ENCODE measurements at regions not wholly inside any gene's neighbourhood (a gene's known extent, or its start where the extent isn't known, plus 50 kb on each side); places are given as distances from the start of the nearest gene placed in this dataset.

DNA sequence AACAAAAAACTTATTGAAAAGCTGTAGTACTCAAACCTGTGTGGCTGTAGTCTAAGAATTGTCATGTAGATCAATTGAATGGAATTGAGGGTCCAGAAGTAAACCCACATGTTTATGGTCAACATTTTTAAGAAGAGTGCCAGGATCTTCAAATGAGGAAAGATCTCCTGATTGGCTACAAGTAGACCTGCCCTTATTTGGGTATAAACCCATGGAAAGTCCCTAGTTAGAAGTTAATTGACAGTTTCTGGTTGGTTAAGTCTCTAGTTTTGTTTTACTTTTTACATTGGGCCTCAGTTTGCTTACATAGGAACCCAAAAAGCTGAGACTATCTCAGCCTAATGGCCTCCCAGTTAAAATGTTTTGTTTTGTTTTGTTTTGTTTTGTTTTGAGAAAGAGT is 91.9 kb upstream of the RESF1 start:
- Histone ChIP-seq H3K4me1 (ENCODE audit: control insufficient read depth, insufficient read depth, low read length) (no peaks in the 10 kb centered on the region), H3K36me3 (ENCODE audit: control insufficient read depth, insufficient read depth, low read length) (no peaks in the 10 kb centered on the region), H3K27ac (ENCODE audit: low read depth, low read length) (no peak overlapping the region), H3K9ac (ENCODE audit: extremely low read depth, low read length, poor library complexity, severe bottlenecking) (no peak overlapping the region), H3K9me3 (ENCODE audit: control insufficient read depth, low read length) (peaks cover 17% of the 10 kb centered on the region), H3K4me3 (ENCODE audit: low read length) (no peak overlapping the region), H3K27me3 (ENCODE audit: control insufficient read depth, insufficient read depth, low read length, poor library complexity, severe bottlenecking) (no peaks in the 10 kb centered on the region)
- Mint-ChIP-seq H3K36me3 (ENCODE audit: low read depth) (peaks cover 10% of the 10 kb centered on the region), H3K27me3 (ENCODE audit: insufficient read depth) (no peaks in the 10 kb centered on the region), H3K27ac (no peak overlapping the region), H3K4me3 (no peak overlapping the region), H3K9me3 (peaks cover 47% of the 10 kb centered on the region), H3K4me1 (peaks cover 14% of the 10 kb centered on the region)
- TF ChIP-seq, protein P1, sequence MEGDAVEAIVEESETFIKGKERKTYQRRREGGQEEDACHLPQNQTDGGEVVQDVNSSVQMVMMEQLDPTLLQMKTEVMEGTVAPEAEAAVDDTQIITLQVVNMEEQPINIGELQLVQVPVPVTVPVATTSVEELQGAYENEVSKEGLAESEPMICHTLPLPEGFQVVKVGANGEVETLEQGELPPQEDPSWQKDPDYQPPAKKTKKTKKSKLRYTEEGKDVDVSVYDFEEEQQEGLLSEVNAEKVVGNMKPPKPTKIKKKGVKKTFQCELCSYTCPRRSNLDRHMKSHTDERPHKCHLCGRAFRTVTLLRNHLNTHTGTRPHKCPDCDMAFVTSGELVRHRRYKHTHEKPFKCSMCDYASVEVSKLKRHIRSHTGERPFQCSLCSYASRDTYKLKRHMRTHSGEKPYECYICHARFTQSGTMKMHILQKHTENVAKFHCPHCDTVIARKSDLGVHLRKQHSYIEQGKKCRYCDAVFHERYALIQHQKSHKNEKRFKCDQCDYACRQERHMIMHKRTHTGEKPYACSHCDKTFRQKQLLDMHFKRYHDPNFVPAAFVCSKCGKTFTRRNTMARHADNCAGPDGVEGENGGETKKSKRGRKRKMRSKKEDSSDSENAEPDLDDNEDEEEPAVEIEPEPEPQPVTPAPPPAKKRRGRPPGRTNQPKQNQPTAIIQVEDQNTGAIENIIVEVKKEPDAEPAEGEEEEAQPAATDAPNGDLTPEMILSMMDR (conservative IDR thresholded peaks at IDR 0.05): no peak
- DNase-seq: no peak

DNA sequence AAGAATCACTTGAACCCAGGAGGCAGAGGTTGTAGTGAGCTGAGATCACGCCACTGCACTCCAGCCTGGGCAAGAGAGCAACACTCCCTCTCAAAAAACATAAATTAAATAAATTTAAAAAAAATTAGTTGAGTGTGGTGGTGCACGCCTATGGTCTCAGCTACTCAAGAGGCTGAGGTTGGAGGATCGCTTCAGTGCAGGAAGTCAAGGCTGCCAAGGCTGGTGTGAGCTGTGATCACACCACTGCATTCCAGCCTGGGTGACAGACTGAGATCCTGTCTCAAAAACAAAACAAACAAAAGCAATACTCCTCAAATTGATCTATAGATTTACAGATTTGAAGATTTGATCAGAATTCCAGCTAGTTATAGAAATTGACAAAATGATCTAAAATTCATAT is 92.7 kb upstream of the RESF1 start:
- Histone ChIP-seq H3K9ac (ENCODE audit: extremely low read depth, low read length, poor library complexity, severe bottlenecking) (no peak overlapping the region), H3K36me3 (ENCODE audit: control insufficient read depth, insufficient read depth, low read length) (no peaks in the 10 kb centered on the region), H3K9me3 (ENCODE audit: control insufficient read depth, low read length) (peaks cover 9% of the 10 kb centered on the region), H3K27ac (ENCODE audit: low read depth, low read length) (no peak overlapping the region), H3K27me3 (ENCODE audit: control insufficient read depth, insufficient read depth, low read length, poor library complexity, severe bottlenecking) (no peaks in the 10 kb centered on the region), H3K4me3 (ENCODE audit: low read length) (no peak overlapping the region), H3K4me1 (ENCODE audit: control insufficient read depth, insufficient read depth, low read length) (no peaks in the 10 kb centered on the region)
- no peak for DNase-seq
- H3K27ac Mint-ChIP-seq: no peak overlapping the region
- H3K4me3 Mint-ChIP-seq: no peak overlapping the region
- TF ChIP-seq, protein P1 (conservative IDR thresholded peaks at IDR 0.05): no peak
- peaks cover 40% of the 10 kb centered on the region for H3K9me3 Mint-ChIP-seq
- peaks cover 9% of the 10 kb centered on the region for H3K36me3 Mint-ChIP-seq (ENCODE audit: low read depth)
- WGBS, 2 experiments (ENCODE audit: insufficient coverage in 1 of 2, insufficient read length in 1 of 2): 80 to 91% methylated on average over 1 to 2 of the region's 3 CpGs
- H3K27me3 Mint-ChIP-seq (ENCODE audit: insufficient read depth): no peaks in the 10 kb centered on the region
- peaks cover 14% of the 10 kb centered on the region for H3K4me1 Mint-ChIP-seq

DNA sequence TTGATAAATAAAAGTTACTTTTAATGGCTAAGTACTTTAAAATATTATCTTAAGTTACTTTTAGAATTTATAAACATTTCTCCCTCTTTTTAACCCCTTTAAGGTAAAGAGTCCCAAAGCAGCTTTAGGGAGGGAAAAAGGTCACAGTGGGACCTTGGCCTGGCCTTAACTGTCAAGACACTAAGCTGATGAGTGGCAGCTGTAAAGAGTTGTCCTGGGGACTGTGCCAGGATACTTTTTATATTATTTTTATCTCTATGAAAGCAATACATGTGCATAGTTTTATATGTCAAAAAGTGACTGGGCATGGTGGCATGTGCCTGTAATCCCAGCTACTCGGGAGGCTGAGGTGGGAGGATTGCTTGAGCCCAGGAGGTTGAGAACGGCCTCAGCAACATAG is 94.2 kb upstream of the RESF1 start:
- WGBS, 2 experiments (ENCODE audit: insufficient coverage in 1 of 2, insufficient read length in 1 of 2): 78% methylated on average over 1 of the region's 2 CpGs; no CpG with 5 or more reads in 1 of the 2 experiments
- no peak for DNase-seq
- peaks cover 5% of the 10 kb centered on the region for H3K9me3 ChIP-seq (ENCODE audit: control insufficient read depth, low read length)
- TF ChIP-seq, protein P1 (conservative IDR thresholded peaks at IDR 0.05): no peak
- no peak overlapping the region for H3K4me3 Mint-ChIP-seq
- H3K9ac ChIP-seq (ENCODE audit: extremely low read depth, low read length, poor library complexity, severe bottlenecking): no peak overlapping the region
- no peak overlapping the region for H3K27ac Mint-ChIP-seq
- H3K9me3 Mint-ChIP-seq: peaks cover 28% of the 10 kb centered on the region
- H3K4me3 ChIP-seq (ENCODE audit: low read length): no peak overlapping the region
- H3K36me3 Mint-ChIP-seq (ENCODE audit: low read depth): peaks cover 6% of the 10 kb centered on the region
- peaks cover 13% of the 10 kb centered on the region for H3K4me1 Mint-ChIP-seq
- no peaks in the 10 kb centered on the region for H3K27me3 ChIP-seq (ENCODE audit: control insufficient read depth, insufficient read depth, low read length, poor library complexity, severe bottlenecking)
- no peaks in the 10 kb centered on the region for H3K27me3 Mint-ChIP-seq (ENCODE audit: insufficient read depth)
- H3K27ac ChIP-seq (ENCODE audit: low read depth, low read length): no peak overlapping the region
- H3K36me3 ChIP-seq (ENCODE audit: control insufficient read depth, insufficient read depth, low read length): no peaks in the 10 kb centered on the region
- H3K4me1 ChIP-seq (ENCODE audit: control insufficient read depth, insufficient read depth, low read length): no peaks in the 10 kb centered on the region
